GM23338 (cell line): ENCODE measurements at regions not wholly inside any gene's neighbourhood (a gene's known extent, or its start where the extent isn't known, plus 50 kb on each side); places are given as distances from the start of the nearest gene placed in this dataset.

Source experiments
- CREB1 ChIP-seq: fragments of 250-450 bp; sonication (Bioruptor Pico); IDR thresholded peaks from 2 replicates; pipeline ENCODE4 v1.5.0; 2020; ENCODE audit warnings: low read depth, mild to moderate bottlenecking, moderate library complexity
- CTCF ChIP-seq, 2 experiments: fragments of 200-600 bp in 1 of 2; sonication (generic) in 1 of 2; conservative IDR thresholded peaks; 2 replicates each; pipeline versions ENCODE4 v1.5.1 to v1.6.1; 2016 to 2017; ENCODE audit warnings: antibody characterized with exemption in 2 of 2, low read depth in 2 of 2, mild to moderate bottlenecking in 2 of 2, moderate library complexity in 1 of 2
- ETS1 ChIP-seq: IDR thresholded peaks from 2 replicates; pipeline ENCODE4 v1.6.1; 2016; ENCODE audit warnings: antibody characterized with exemption
- EZH2 ChIP-seq: fragments of 200-600 bp; sonication (generic); IDR thresholded peaks from one replicate; pipeline ENCODE4 v1.8.0; 2017; ENCODE audit warnings: antibody characterized with exemption, mild to moderate bottlenecking, low read depth; ENCODE audit not compliant: unreplicated experiment
- EZH2phosphoT487 ChIP-seq: fragments of 200-600 bp; sonication (generic); IDR thresholded peaks from one replicate; pipeline ENCODE4 v1.8.1; 2018; ENCODE audit warnings: antibody characterized with exemption; ENCODE audit not compliant: unreplicated experiment
- POLR2AphosphoS5 ChIP-seq: IDR thresholded peaks from 2 replicates; pipeline ENCODE4 v1.6.1; 2016; ENCODE audit warnings: antibody characterized with exemption, low read depth
- STAT1 ChIP-seq: IDR thresholded peaks from one replicate; pipeline ENCODE4 v1.6.1; 2016; ENCODE audit warnings: antibody characterized with exemption; ENCODE audit not compliant: unreplicated experiment
- ZNF114 ChIP-seq: fragments of 250-450 bp; sonication (Bioruptor Pico); IDR thresholded peaks from 2 replicates; pipeline ENCODE4 v1.5.0; 2020; ENCODE audit warnings: mild to moderate bottlenecking, moderate library complexity
- ZNF331 ChIP-seq: fragments of 250-450 bp; sonication (Bioruptor Pico); IDR thresholded peaks from 2 replicates; pipeline ENCODE4 v1.5.0; 2020; ENCODE audit warnings: low read depth, mild to moderate bottlenecking, moderate library complexity
- ZNF462 ChIP-seq: fragments of 250-450 bp; sonication (Bioruptor Pico); IDR thresholded peaks from 2 replicates; pipeline ENCODE4 v1.5.0; 2020; ENCODE audit warnings: mild to moderate bottlenecking, moderate library complexity
- TF ChIP-seq, protein P1 (sequence below): IDR thresholded peaks from one replicate; pipeline ENCODE4 v1.6.1; 2018; ENCODE audit warnings: antibody characterized with exemption; ENCODE audit not compliant: unreplicated experiment

GRCh38 chr4:184895012-184895695 lies 69.4 kb upstream of the ACSL1 start:
- TF ChIP-seq, protein P1, sequence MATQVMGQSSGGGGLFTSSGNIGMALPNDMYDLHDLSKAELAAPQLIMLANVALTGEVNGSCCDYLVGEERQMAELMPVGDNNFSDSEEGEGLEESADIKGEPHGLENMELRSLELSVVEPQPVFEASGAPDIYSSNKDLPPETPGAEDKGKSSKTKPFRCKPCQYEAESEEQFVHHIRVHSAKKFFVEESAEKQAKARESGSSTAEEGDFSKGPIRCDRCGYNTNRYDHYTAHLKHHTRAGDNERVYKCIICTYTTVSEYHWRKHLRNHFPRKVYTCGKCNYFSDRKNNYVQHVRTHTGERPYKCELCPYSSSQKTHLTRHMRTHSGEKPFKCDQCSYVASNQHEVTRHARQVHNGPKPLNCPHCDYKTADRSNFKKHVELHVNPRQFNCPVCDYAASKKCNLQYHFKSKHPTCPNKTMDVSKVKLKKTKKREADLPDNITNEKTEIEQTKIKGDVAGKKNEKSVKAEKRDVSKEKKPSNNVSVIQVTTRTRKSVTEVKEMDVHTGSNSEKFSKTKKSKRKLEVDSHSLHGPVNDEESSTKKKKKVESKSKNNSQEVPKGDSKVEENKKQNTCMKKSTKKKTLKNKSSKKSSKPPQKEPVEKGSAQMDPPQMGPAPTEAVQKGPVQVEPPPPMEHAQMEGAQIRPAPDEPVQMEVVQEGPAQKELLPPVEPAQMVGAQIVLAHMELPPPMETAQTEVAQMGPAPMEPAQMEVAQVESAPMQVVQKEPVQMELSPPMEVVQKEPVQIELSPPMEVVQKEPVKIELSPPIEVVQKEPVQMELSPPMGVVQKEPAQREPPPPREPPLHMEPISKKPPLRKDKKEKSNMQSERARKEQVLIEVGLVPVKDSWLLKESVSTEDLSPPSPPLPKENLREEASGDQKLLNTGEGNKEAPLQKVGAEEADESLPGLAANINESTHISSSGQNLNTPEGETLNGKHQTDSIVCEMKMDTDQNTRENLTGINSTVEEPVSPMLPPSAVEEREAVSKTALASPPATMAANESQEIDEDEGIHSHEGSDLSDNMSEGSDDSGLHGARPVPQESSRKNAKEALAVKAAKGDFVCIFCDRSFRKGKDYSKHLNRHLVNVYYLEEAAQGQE: no peak
- TF ChIP-seq EZH2phosphoT487 (no peak), CTCF (conservative IDR thresholded peaks at IDR 0.05; ENCODE audit: low read depth in 2 of 2) (no peak), ETS1 (no peak), ZNF114 (no peak), CREB1 (CRISPR knock-in tag) (no peak), EZH2 (no peak), POLR2AphosphoS5 (no peak), ZNF331 (CRISPR knock-in tag) (no peak), STAT1 (no peak), ZNF462 (no peak)
